HG02943 (cell line): ENCODE measurements at regions not wholly inside any gene's neighbourhood (a gene's known extent, or its start where the extent isn't known, plus 50 kb on each side); places are given as distances from the start of the nearest gene placed in this dataset.
"Not testable (repeated sequence)": the region's sequence is repeated elsewhere in the genome, so short reads cannot be mapped to it uniquely, and the experiment has no call there.

Source experiments
- ATAC-seq: cut with Tn5 transposase; IDR thresholded peaks from one replicate; pipeline ENCODE4 v1.9.1; 2021; ENCODE audit warnings: mild to moderate bottlenecking, low read depth, moderate library complexity; ENCODE audit not compliant: unreplicated experiment

GRCh38 chr3:30407651-30408050, 198.8 kb upstream of the TGFBR2 start:
- no peak for ATAC-seq

GRCh38 chr3:30408105-30408557, 198.3 kb upstream of the TGFBR2 start:
- no peak for ATAC-seq

GRCh38 chr3:30418443-30418842, 188.0 kb upstream of the TGFBR2 start:
- no peak for ATAC-seq

GRCh38 chr3:30421266-30421665, 185.1 kb upstream of the TGFBR2 start:
- ATAC-seq, result no peak

GRCh38 chr3:30426293-30426993, 180.0 kb upstream of the TGFBR2 start:
- no peak for ATAC-seq

- ATAC-seq, result no peak
Measured at GRCh38 chr3:30428251-30428650, 178.2 kb upstream of the TGFBR2 start.

- ATAC-seq, result no peak
Measured at GRCh38 chr3:30435861-30436331, 170.5 kb upstream of the TGFBR2 start.

- ATAC-seq, result no peak
Measured at GRCh38 chr3:30437171-30437601, 169.2 kb upstream of the TGFBR2 start.

GRCh38 chr3:30438126-30438525, 168.3 kb upstream of the TGFBR2 start:
- ATAC-seq, result no peak

- ATAC-seq, result no peak
Measured at GRCh38 chr3:30439451-30440053, 166.8 kb upstream of the TGFBR2 start.

GRCh38 chr3:30440147-30440604, 166.2 kb upstream of the TGFBR2 start:
- ATAC-seq, result no peak

- no peak for ATAC-seq
Measured at GRCh38 chr3:30440880-30441279, 165.5 kb upstream of the TGFBR2 start.

GRCh38 chr3:30443756-30444673, 162.4 kb upstream of the TGFBR2 start:
- no peak for ATAC-seq

- no peak for ATAC-seq
Measured at GRCh38 chr3:30448450-30449289, 157.7 kb upstream of the TGFBR2 start.

- ATAC-seq, result no peak
Measured at GRCh38 chr3:30449290-30449632, 157.1 kb upstream of the TGFBR2 start.

- ATAC-seq, result no peak
Measured at GRCh38 chr3:30452446-30452845, 154.0 kb upstream of the TGFBR2 start.

- no peak for ATAC-seq
Measured at GRCh38 chr3:30453360-30454039, 152.9 kb upstream of the TGFBR2 start.

GRCh38 chr3:30454636-30455035, 151.8 kb upstream of the TGFBR2 start:
- ATAC-seq, result no peak

GRCh38 chr3:30455112-30455511, 151.3 kb upstream of the TGFBR2 start:
- ATAC-seq, result not testable (repeated sequence)

- no peak for ATAC-seq
Measured at GRCh38 chr3:30455840-30456239, 150.6 kb upstream of the TGFBR2 start.
